H1 (cell line): ENCODE measurements at regions not wholly inside any gene's neighbourhood (a gene's known extent, or its start where the extent isn't known, plus 50 kb on each side); places are given as distances from the start of the nearest gene placed in this dataset.

Experiments used
- CTCF ChIA-PET: fragments of 300-600 bp; sonication (Branson Sonifier 250); formaldehyde crosslinking; loops from one replicate; lab custom pipeline; 2021; ENCODE audit not compliant: partially characterized antibody; lab: Charles Lee
- POLR2A ChIA-PET: fragments of 300-600 bp; sonication (Branson Sonifier 250); formaldehyde crosslinking; loops from one replicate; lab custom pipeline; 2021; ENCODE audit warnings: inconsistent platforms; ENCODE audit not compliant: partially characterized antibody; lab: Charles Lee
- DNase-seq, 2 experiments: peaks; one replicate each; pipeline versions ENCODE4 v3.0.0 to v3.0.0-alpha.2; 2010 to 2022; ENCODE audit warnings: low spot score in 2 of 2, low read depth in 1 of 2, mixed read lengths in 1 of 2
- FAIRE-seq: peaks from 2 replicates; lab custom pipeline; 2011; peaks lifted over from hg19 to GRCh38; lab: Jason Lieb, UNC
- H2AFZ ChIP-seq: 2 replicates; pipeline ENCODE4 v1.8.1; 2012; ENCODE audit warnings: low read length, inconsistent platforms
- H2AK5ac ChIP-seq: 2 replicates; pipeline ENCODE4 v1.6.1; 2013; ENCODE audit warnings: low read depth, low read length
- H2BK120ac ChIP-seq: replicated peaks from 2 replicates; pipeline ENCODE3; 2013; ENCODE audit warnings: low read depth, low read length, inconsistent platforms
- H2BK12ac ChIP-seq: 2 replicates; pipeline ENCODE4 v1.6.1; 2013; ENCODE audit warnings: low read depth, low read length
- H2BK15ac ChIP-seq: 2 replicates; pipeline ENCODE4 v1.6.1; 2013; ENCODE audit warnings: low read length
- H2BK20ac ChIP-seq: 2 replicates; pipeline ENCODE4 v1.6.1; 2013; ENCODE audit warnings: low read length
- H2BK5ac ChIP-seq: 2 replicates; pipeline ENCODE4 v1.6.1; 2013; ENCODE audit warnings: low read depth, low read length
- H3K14ac ChIP-seq: 2 replicates; pipeline ENCODE4 v1.6.1; 2013; ENCODE audit warnings: inconsistent platforms; ENCODE audit not compliant: insufficient read length
- H3K18ac ChIP-seq: 2 replicates; pipeline ENCODE4 v1.6.1; 2013; ENCODE audit warnings: low read length; ENCODE audit errors: extremely low read depth
- H3K23ac ChIP-seq: 2 replicates; pipeline ENCODE4 v1.6.1; 2013; ENCODE audit warnings: inconsistent platforms; ENCODE audit not compliant: insufficient read length
- H3K23me2 ChIP-seq: 2 replicates; pipeline ENCODE4 v1.6.1; 2013; ENCODE audit warnings: low read depth, low read length
- H3K27ac ChIP-seq: 2 replicates; pipeline ENCODE4 v1.6.1; 2011; ENCODE audit warnings: low read depth, low read length, inconsistent platforms
- H3K27me3 ChIP-seq, 4 experiments: replicated peaks in 1 of 4; 1 replicate in 1 of 4; 2 replicates in 3 of 4; pipeline versions ENCODE4 v1.6.1 to v1.8.1; 2011 to 2013; ENCODE audit warnings: low read length in 3 of 4, mild to moderate bottlenecking in 3 of 4, inconsistent platforms in 2 of 4, mixed read lengths in 2 of 4, moderate library complexity in 1 of 4; ENCODE audit not compliant: control insufficient read depth in 3 of 4, insufficient read depth in 3 of 4; ENCODE audit errors: extremely low read depth in 1 of 4
- H3K36me3 ChIP-seq, 4 experiments: 2 replicates each; pipeline versions ENCODE4 v1.6.1 to v1.8.1; 2011 to 2013; ENCODE audit warnings: mild to moderate bottlenecking in 4 of 4, low read length in 3 of 4, moderate library complexity in 2 of 4, control low read depth in 1 of 4, inconsistent platforms in 1 of 4; ENCODE audit not compliant: insufficient read depth in 4 of 4, control insufficient read depth in 2 of 4
- H3K4ac ChIP-seq: replicated peaks from 2 replicates; pipeline ENCODE3; 2013; ENCODE audit warnings: low read length, low read depth, mixed read lengths, inconsistent platforms; ENCODE audit not compliant: insufficient read length
- H3K4me1 ChIP-seq, 4 experiments: replicated peaks in 1 of 4; 1 replicate in 1 of 4; 2 replicates in 3 of 4; pipeline versions ENCODE4 v1.6.1 to v1.8.1; 2011 to 2013; ENCODE audit warnings: low read length in 3 of 4, inconsistent platforms in 2 of 4, mixed read lengths in 1 of 4; ENCODE audit not compliant: insufficient read depth in 4 of 4, control insufficient read depth in 3 of 4
- H3K4me2 ChIP-seq, 2 experiments: 2 replicates each; pipeline versions ENCODE4 v1.6.1 to v1.8.1; 2011 to 2013; ENCODE audit warnings: low read depth in 2 of 2, low read length in 2 of 2, control low read depth in 1 of 2, inconsistent platforms in 1 of 2, mild to moderate bottlenecking in 1 of 2; ENCODE audit not compliant: insufficient read depth in 1 of 2
- H3K4me3 ChIP-seq, 4 experiments: fragments of 200-600, 300-600 bp in 1 of 4; sonication (generic), shearing (Covaris generic), sonication (Bioruptor Twin) in 1 of 4; 2 replicates each; pipeline versions ENCODE4 v1.5.1 to v1.8.1; 2011 to 2016; ENCODE audit warnings: low read length in 4 of 4, low read depth in 3 of 4, control low read depth in 2 of 4, inconsistent platforms in 2 of 4, mild to moderate bottlenecking in 2 of 4, mixed read lengths in 1 of 4, moderate library complexity in 1 of 4; ENCODE audit not compliant: insufficient read depth in 2 of 4; ENCODE audit errors: extremely low read depth in 1 of 4
- H3K56ac ChIP-seq: replicated peaks from 2 replicates; pipeline ENCODE3; 2013; ENCODE audit warnings: low read depth, mild to moderate bottlenecking, mixed read lengths, low read length, inconsistent platforms; ENCODE audit not compliant: insufficient read length
- H3K79me1 ChIP-seq: 2 replicates; pipeline ENCODE4 v1.6.1; 2013; ENCODE audit warnings: low read depth, low read length, control low read depth
- H3K79me2 ChIP-seq, 2 experiments: 2 replicates each; pipeline versions ENCODE4 v1.6.1 to v1.8.1; 2012 to 2013; ENCODE audit warnings: low read length in 2 of 2, mild to moderate bottlenecking in 2 of 2, inconsistent platforms in 1 of 2; ENCODE audit not compliant: insufficient read depth in 2 of 2, control insufficient read depth in 1 of 2
- H3K9ac ChIP-seq, 4 experiments: replicated peaks in 1 of 4; 1 replicate in 1 of 4; 2 replicates in 3 of 4; pipeline versions ENCODE4 v1.6.1 to v1.8.1; 2011 to 2013; ENCODE audit warnings: low read depth in 3 of 4, low read length in 3 of 4, control low read depth in 2 of 4, mild to moderate bottlenecking in 2 of 4, moderate library complexity in 2 of 4, inconsistent platforms in 1 of 4; ENCODE audit errors: extremely low read depth in 1 of 4
- H3K9me3 ChIP-seq, 2 experiments: 2 replicates each; pipeline versions ENCODE4 v1.6.1 to v1.8.1; 2012 to 2013; ENCODE audit warnings: mild to moderate bottlenecking in 2 of 2, moderate library complexity in 2 of 2, control low read depth in 1 of 2, inconsistent platforms in 1 of 2, low read depth in 1 of 2, low read length in 1 of 2, mixed read lengths in 1 of 2; ENCODE audit not compliant: insufficient read depth in 2 of 2
- H4K20me1 ChIP-seq, 2 experiments: replicated peaks in 1 of 2; 2 replicates each; pipeline versions ENCODE3 to v1.8.1; 2011 to 2013; ENCODE audit warnings: inconsistent platforms in 2 of 2, low read length in 2 of 2, mild to moderate bottlenecking in 1 of 2; ENCODE audit not compliant: insufficient read depth in 2 of 2, control insufficient read depth in 1 of 2
- H4K5ac ChIP-seq: 2 replicates; pipeline ENCODE4 v1.6.1; 2013; ENCODE audit warnings: low read length, low read depth, mixed read lengths, inconsistent platforms; ENCODE audit not compliant: insufficient read length
- H4K8ac ChIP-seq: 2 replicates; pipeline ENCODE4 v1.8.0; 2013; ENCODE audit warnings: mild to moderate bottlenecking, moderate library complexity, low read length, inconsistent platforms; ENCODE audit not compliant: insufficient read depth; ENCODE audit errors: extremely low read depth
- H4K91ac ChIP-seq: replicated peaks from 2 replicates; pipeline ENCODE3; 2013; ENCODE audit warnings: low read length, mixed read lengths, inconsistent platforms; ENCODE audit not compliant: insufficient read length

- Histone ChIP-seq H3K9ac (no peak overlapping the region), H3K36me3 (no peaks in the 10 kb centered on the region), H2BK5ac (peak overlapping the region; percentile 44; the same call in 1 of the 2 replicates), H3K27me3 (no peaks in the 10 kb centered on the region), H3K27ac (no peak overlapping the region), H4K91ac (peak overlapping the region; percentile 49), H2AFZ (no peak overlapping the region), H3K4me1 (peaks cover 5 to 30% (median 13%) of the 10 kb centered on the region in 4 experiments), H3K18ac (no peak overlapping the region; the same call in 1 of the 2 replicates), H4K5ac (no peak overlapping the region), H2AK5ac (no peak overlapping the region; the same call in 1 of the 2 replicates), H3K4me2 (0 out of 4 replicates have a peak overlapping the region, but pooled peaks of 1 of the 2 experiments have one; percentile 13), H4K8ac (no peak overlapping the region), H3K23me2 (peaks cover 2% of the 10 kb centered on the region; the same call in 1 of the 2 replicates), H3K79me1 (no peaks in the 10 kb centered on the region), H2BK12ac (peak overlapping the region; percentile 81; the same call in 1 of the 2 replicates), H3K9me3 (no peaks in the 10 kb centered on the region), H3K79me2 (no peaks in the 10 kb centered on the region), H4K20me1 (no peaks in the 10 kb centered on the region), H3K23ac (no peak overlapping the region), H2BK120ac (no peak overlapping the region), H3K14ac (no peak overlapping the region), H2BK20ac (peak overlapping the region; percentile 49; the same call in 1 of the 2 replicates), H3K4ac (no peak overlapping the region), H3K4me3 (no peak overlapping the region), H2BK15ac (peak overlapping the region; percentile 72; the same call in 1 of the 2 replicates), H3K56ac (no peak overlapping the region)
- DNase-seq (no peak), FAIRE-seq (no peak)
- CTCF ChIA-PET = interaction anchor here (0.8 to 1.2 kb wide), 2 partner anchors 42 to 127 kb away, joined by 3 to 4 read pairs; no protein-coding TSS in a partner anchor
- POLR2A ChIA-PET = interaction anchor here (1.2 kb wide), 2 partner anchors 12 to 53 kb away, joined by 3 read pairs; partner anchors contain the start of gene SSBP3
Observed at GRCh38 chr1:54459140-54459539, 52.9 kb upstream of the SSBP3 start.
